IMR-90 (cell line): ENCODE measurements at regions not wholly inside any gene's neighbourhood (a gene's known extent, or its start where the extent isn't known, plus 50 kb on each side); places are given as distances from the start of the nearest gene placed in this dataset.

Experiments
- NFE2L2 ChIP-seq: fragments of 150-350 bp; IDR thresholded peaks from 2 replicates; pipeline ENCODE4 v1.6.1; 2016; ENCODE audit warnings: low read depth, mild to moderate bottlenecking, low read length
- RFX5 ChIP-seq: IDR thresholded peaks from 2 replicates; pipeline ENCODE4 v1.8.0; 2012; ENCODE audit warnings: low read depth, mild to moderate bottlenecking, low read length, moderate library complexity

DNA sequence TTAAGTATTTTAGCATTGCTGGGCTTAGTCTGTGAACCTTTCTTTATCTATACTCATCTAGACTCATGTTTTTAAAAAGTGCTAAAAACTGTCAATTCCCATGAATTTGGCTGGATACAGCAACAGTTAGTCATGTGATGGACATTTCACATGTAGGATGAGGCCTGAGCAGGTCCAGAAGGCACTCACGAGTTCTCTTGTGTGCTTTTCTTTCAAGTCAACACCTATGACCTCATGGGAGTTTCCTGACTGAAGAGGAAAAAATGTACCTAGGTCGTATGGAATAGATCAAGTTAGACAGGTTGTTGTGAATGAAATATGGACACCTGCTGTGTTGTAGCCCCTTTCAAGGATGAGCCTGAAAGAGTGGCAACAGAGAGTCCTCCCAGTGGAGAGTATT lies 394.2 kb downstream of the DUSP10 start:
- TF ChIP-seq NFE2L2 (no peak), RFX5 (no peak)
